Small intestine (tissue), 7 donors: ENCODE measurements at regions not wholly inside any gene's neighbourhood (a gene's known extent, or its start where the extent isn't known, plus 50 kb on each side); places are given as distances from the start of the nearest gene placed in this dataset.
"Not testable (repeated sequence)": the region's sequence is repeated elsewhere in the genome, so short reads cannot be mapped to it uniquely, and the experiment has no call there.

Source experiments
- DNase-seq, 2 donors: peaks; one replicate each; pipeline versions ENCODE4 v3.0.0 to v3.0.0-alpha.2; 2013
- FAIRE-seq: peaks from 2 replicates; lab custom pipeline; 2012; peaks lifted over from hg19 to GRCh38; lab: Jason Lieb, UNC
- H3K27ac ChIP-seq, 3 donors: one replicate each; pipeline ENCODE4 v1.5.1; 2013; ENCODE audit warnings: low read length in 2 of 3, mild to moderate bottlenecking in 2 of 3, control low read depth in 1 of 3, inconsistent platforms in 1 of 3, low read depth in 1 of 3, moderate library complexity in 1 of 3
- H3K27me3 ChIP-seq, 3 donors: one replicate each; pipeline ENCODE4 v1.6.1; 2013; ENCODE audit warnings: low read length in 3 of 3, inconsistent platforms in 1 of 3; ENCODE audit not compliant: control insufficient read depth in 3 of 3, insufficient read depth in 3 of 3
- H3K36me3 ChIP-seq, 3 donors: one replicate each; pipeline ENCODE4 v1.6.1; 2013; ENCODE audit warnings: low read length in 3 of 3, inconsistent platforms in 1 of 3, low read depth in 1 of 3, mild to moderate bottlenecking in 1 of 3, moderate library complexity in 1 of 3; ENCODE audit not compliant: control insufficient read depth in 3 of 3, insufficient read depth in 2 of 3
- H3K4me1 ChIP-seq, 3 donors: one replicate each; pipeline ENCODE4 v1.6.1; 2013; ENCODE audit warnings: low read length in 2 of 3, inconsistent platforms in 1 of 3, low read depth in 1 of 3, mild to moderate bottlenecking in 1 of 3, moderate library complexity in 1 of 3; ENCODE audit not compliant: control insufficient read depth in 3 of 3, insufficient read depth in 2 of 3
- H3K4me3 ChIP-seq, 3 donors: one replicate each; pipeline ENCODE4 v1.5.1; 2013; ENCODE audit warnings: low read length in 3 of 3, control low read depth in 1 of 3, inconsistent platforms in 1 of 3, low read depth in 1 of 3, mild to moderate bottlenecking in 1 of 3, moderate library complexity in 1 of 3
- H3K9me3 ChIP-seq, 2 donors: one replicate each; pipeline ENCODE4 v1.6.1; 2013; ENCODE audit warnings: low read depth in 1 of 2, low read length in 1 of 2; ENCODE audit not compliant: control insufficient read depth in 2 of 2, insufficient read depth in 1 of 2
- WGBS, 3 donors: extraction: QIAGEN DNeasy Blood & Tissue Kit; methylation state at CpG; one replicate each; pipeline ENCODE4 v1.1.7; 2013; 5-methylcytosine and 5-hydroxymethylcytosine counted together
- donor health status: healthy with polysubstance abuse.
- donor health status: control.
- donor health status: control.
- donor health status: Bipolar disorder and iron deficiency.
- donor health status: healthy.

GRCh38 chr6:105859457-105859856 is 226.7 kb upstream of the PRDM1 start:
- H3K36me3 ChIP-seq = no peaks in the 10 kb centered on the region
- FAIRE-seq (no peak), DNase-seq (peak in 1 of 2 donors; percentile 17)

DNA sequence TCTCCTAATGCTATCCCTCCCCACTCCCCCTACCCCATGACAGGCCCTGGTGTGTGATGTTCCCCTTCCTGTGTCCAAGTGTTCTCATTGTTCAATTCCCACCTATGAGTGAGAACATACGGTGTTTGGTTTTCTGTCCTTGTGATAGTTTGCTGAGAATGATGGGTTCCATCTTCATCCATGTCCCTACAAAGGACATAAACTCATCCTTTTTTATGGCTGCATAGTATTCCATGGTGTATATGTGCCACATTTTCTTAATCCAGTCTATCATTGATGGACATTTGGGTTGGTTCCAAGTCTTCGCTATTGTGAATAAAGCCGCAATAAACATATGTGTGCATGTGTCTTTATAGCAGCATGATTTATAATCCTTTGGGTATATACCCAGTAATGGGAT is 227.5 kb upstream of the PRDM1 start:
- FAIRE-seq, H3K27ac ChIP-seq, H3K4me3 ChIP-seq, H3K36me3 ChIP-seq, H3K27me3 ChIP-seq, H3K9me3 ChIP-seq, H3K4me1 ChIP-seq, DNase-seq: not testable (repeated sequence)
- 95 to 98% (median 97%) methylated on average over 3 of the region's 3 CpGs for WGBS, 3 donors

More at GRCh38 chr6:105859457-105859856, 226.7 kb upstream of the PRDM1 start:
- Histone ChIP-seq H3K4me1 (peaks cover 0 to 4% (median 1%) of the 10 kb centered on the region in 3 donors), H3K27me3 (no peaks in the 10 kb centered on the region), H3K4me3 (no peak overlapping the region), H3K9me3 (peaks cover 0 to 4% of the 10 kb centered on the region in 2 donors), H3K27ac (no peak overlapping the region)
- WGBS, 3 donors = 80 to 100% (median 89%) methylated on average over 1 of the region's 1 CpG

DNA sequence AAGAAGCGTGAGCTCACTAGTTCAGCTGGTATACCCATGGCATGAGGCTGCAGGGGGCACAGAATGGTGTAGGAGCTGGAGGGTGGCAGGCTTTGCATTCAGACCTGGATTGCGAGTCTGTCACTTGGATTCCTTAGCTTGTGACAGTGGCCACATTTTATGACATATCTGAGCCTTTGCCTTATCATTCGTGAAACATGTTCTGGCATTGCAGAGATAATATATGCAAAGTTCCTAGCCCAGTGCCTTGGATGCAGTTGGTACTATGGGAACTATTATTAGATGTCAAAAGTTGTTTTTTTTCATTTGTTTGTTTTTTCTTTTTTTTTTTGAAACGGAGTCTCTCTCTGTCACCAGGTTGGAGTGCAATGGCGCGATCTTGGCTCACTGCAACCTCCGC is 230.7 kb upstream of the PRDM1 start:
- no peaks in the 10 kb centered on the region for H3K27me3 ChIP-seq
- no peak overlapping the region for H3K4me3 ChIP-seq
- no peaks in the 10 kb centered on the region for H3K36me3 ChIP-seq
- FAIRE-seq (no peak), DNase-seq (no peak)
- no peak overlapping the region for H3K27ac ChIP-seq
- peaks cover 0 to 4% of the 10 kb centered on the region in 2 donors for H3K9me3 ChIP-seq
- WGBS, 3 donors = 92 to 97% (median 96%) methylated on average over 7 of the region's 7 CpGs
- peaks cover 0 to 4% (median 1%) of the 10 kb centered on the region in 3 donors for H3K4me1 ChIP-seq

- not testable (repeated sequence) for H3K27ac ChIP-seq, H3K4me1 ChIP-seq, H3K9me3 ChIP-seq, H3K27me3 ChIP-seq, H3K36me3 ChIP-seq, FAIRE-seq, H3K4me3 ChIP-seq, DNase-seq
- 96 to 99% (median 98%) methylated on average over 21 to 28 of the region's 33 CpGs for WGBS, 3 donors
Observed at GRCh38 chr6:105853979-105854378, 232.2 kb upstream of the PRDM1 start.

GRCh38 chr6:105851606-105852005 is 234.5 kb upstream of the PRDM1 start:
- Histone ChIP-seq H3K4me1 (no peaks in the 10 kb centered on the region), H3K27me3 (no peaks in the 10 kb centered on the region), H3K27ac (no peak overlapping the region), H3K4me3 (no peak overlapping the region), H3K36me3 (no peaks in the 10 kb centered on the region), H3K9me3 (peaks cover 0 to 4% of the 10 kb centered on the region in 2 donors)
- FAIRE-seq (no peak), DNase-seq (no peak)
- WGBS, 3 donors = 80 to 85% (median 80%) methylated on average over 4 of the region's 4 CpGs

DNA sequence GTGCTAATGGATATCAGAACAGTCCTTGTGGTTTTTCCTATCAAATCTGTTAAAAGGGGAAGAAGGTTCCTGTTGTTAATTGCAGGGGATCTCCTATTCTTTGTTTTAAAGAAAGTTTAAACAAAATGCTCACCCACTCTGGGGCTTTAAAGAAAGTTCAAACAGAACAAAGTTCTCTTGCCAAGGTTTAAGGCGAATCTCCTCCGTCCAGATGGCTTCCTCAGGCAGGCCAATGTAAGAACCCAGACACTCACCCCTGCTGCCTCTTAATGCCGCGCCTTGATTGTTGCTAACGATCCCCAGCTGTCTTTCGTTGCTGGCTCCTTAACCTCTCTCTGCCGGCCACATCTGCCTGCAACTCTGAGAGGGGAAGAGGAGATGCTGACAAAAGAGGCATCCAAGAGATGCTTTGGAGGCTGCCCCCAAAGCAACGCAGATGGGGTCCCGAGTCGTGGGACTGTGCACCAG is 235.0 kb upstream of the PRDM1 start:
- Histone ChIP-seq H3K9me3 (peaks cover 0 to 4% of the 10 kb centered on the region in 2 donors), H3K27ac (no peak overlapping the region), H3K27me3 (no peaks in the 10 kb centered on the region), H3K4me3 (no peak overlapping the region), H3K36me3 (no peaks in the 10 kb centered on the region), H3K4me1 (no peaks in the 10 kb centered on the region)
- DNase-seq (no peak), FAIRE-seq (no peak)
- 50 to 63% (median 51%) methylated on average over 10 of the region's 10 CpGs for WGBS, 3 donors

DNA sequence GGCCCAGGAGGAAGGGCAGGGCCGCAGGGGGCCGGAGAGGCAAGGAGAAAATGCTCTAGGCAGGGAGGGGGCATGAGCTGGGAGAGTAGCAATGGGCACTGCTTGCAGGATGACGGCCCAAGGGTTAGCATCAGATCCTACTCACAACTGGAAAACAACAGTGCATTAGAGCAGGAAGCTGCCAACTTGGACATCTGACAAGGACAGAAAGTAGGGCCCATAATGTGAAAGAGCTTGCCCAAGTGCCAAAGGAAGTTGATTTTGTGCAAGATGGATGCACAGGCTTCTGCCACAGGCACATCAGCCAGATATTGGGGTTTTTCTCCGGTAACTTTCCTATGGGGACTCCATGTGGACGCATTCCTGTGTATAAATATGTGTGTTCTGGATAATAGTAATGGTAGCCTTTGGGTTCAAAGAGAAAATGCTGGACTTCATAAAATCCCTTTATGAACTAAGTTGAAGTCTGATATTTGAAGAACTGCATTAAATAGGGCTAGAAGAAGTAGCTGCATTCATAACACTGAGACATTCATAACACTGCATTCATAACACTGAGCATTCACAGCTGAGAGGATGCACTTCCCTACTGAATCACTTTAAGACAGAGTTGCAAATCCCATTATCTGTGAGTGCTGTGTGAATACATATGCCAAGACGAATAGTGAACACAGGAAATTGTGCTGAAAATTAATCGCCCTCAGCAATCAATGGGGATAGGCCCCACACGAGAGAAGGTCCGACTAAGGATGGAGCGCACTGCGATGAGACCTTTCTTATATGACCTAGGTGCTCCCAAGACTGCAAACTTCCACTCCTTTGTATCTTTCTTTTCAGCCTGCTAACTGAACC is 235.6 kb upstream of the PRDM1 start:
- no peak for FAIRE-seq

DNA sequence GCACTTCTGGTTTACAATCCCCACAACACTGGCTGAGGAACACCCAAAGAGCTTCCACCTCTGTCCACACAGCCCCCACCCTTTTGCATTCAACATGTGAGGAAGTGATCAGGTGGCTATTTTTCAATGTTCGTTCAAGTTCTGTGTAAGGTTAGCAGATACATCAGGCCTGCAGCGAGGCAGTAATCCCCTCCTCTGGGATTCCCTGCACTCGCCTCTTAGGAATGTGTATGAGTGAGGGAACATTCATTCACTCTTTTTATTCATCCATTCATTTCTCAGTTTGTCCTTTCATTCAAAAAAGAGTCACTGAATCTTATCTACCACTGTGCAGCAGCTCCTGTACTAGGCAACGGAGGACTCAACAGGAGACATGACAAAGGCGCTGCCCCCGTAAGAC is 236.4 kb upstream of the PRDM1 start:
- DNase-seq (no peak), FAIRE-seq (no peak)
- Histone ChIP-seq H3K9me3 (no peaks in the 10 kb centered on the region), H3K36me3 (no peaks in the 10 kb centered on the region), H3K27me3 (no peaks in the 10 kb centered on the region), H3K4me1 (no peaks in the 10 kb centered on the region), H3K27ac (no peak overlapping the region), H3K4me3 (no peak overlapping the region)
- WGBS, 3 donors = 90 to 96% (median 93%) methylated on average over 6 of the region's 6 CpGs

More for the DNA sequence above, 235.6 kb upstream of the PRDM1 start:
- Histone ChIP-seq H3K9me3 (peaks cover 0 to 4% of the 10 kb centered on the region in 2 donors), H3K27ac (no peak overlapping the region), H3K27me3 (no peaks in the 10 kb centered on the region), H3K36me3 (no peaks in the 10 kb centered on the region), H3K4me1 (no peaks in the 10 kb centered on the region), H3K4me3 (no peak overlapping the region)
- DNase-seq = no peak
- 82 to 93% (median 86%) methylated on average over 11 of the region's 11 CpGs for WGBS, 3 donors
